Esophagus (tissue), 2 donors: ENCODE measurements at regions not wholly inside any gene's neighbourhood (a gene's known extent, or its start where the extent isn't known, plus 50 kb on each side); places are given as distances from the start of the nearest gene placed in this dataset.

Experiments used
- H3K27ac ChIP-seq, 2 donors: one replicate each; pipeline ENCODE4 v1.5.1; 2013; ENCODE audit warnings: low read depth in 2 of 2, mild to moderate bottlenecking in 2 of 2, inconsistent platforms in 1 of 2, low read length in 1 of 2, moderate library complexity in 1 of 2
- H3K27me3 ChIP-seq, 2 donors: one replicate each; pipeline ENCODE4 v1.6.1; 2013; ENCODE audit warnings: low read length in 2 of 2, control low read depth in 1 of 2, mild to moderate bottlenecking in 1 of 2; ENCODE audit not compliant: insufficient read depth in 2 of 2, control insufficient read depth in 1 of 2
- H3K36me3 ChIP-seq, 2 donors: one replicate each; pipeline ENCODE4 v1.6.1; 2013; ENCODE audit warnings: low read length in 1 of 2; ENCODE audit not compliant: control insufficient read depth in 2 of 2, insufficient read depth in 2 of 2
- H3K4me1 ChIP-seq, 2 donors: one replicate each; pipeline ENCODE4 v1.6.1; 2013; ENCODE audit warnings: low read length in 1 of 2; ENCODE audit not compliant: control insufficient read depth in 2 of 2, insufficient read depth in 2 of 2
- H3K4me3 ChIP-seq, 2 donors: one replicate each; pipeline ENCODE4 v1.5.1; 2013; ENCODE audit warnings: low read length in 2 of 2, mild to moderate bottlenecking in 2 of 2, low read depth in 1 of 2, moderate library complexity in 1 of 2
- H3K9me3 ChIP-seq, 2 donors: one replicate each; pipeline ENCODE4 v1.6.1; 2013; ENCODE audit warnings: mild to moderate bottlenecking in 2 of 2, low read depth in 1 of 2, low read length in 1 of 2, moderate library complexity in 1 of 2; ENCODE audit not compliant: control insufficient read depth in 2 of 2, insufficient read depth in 1 of 2
- WGBS, 2 donors: extraction: QIAGEN DNeasy Blood & Tissue Kit; methylation state at CpG; one replicate each; pipeline ENCODE4 v1.1.7; 2013; 5-methylcytosine and 5-hydroxymethylcytosine counted together
- donor health status: healthy with polysubstance abuse.
- donor health status: Bipolar disorder and iron deficiency.

- Histone ChIP-seq H3K27ac (no peak overlapping the region), H3K9me3 (no peaks in the 10 kb centered on the region), H3K36me3 (no peaks in the 10 kb centered on the region), H3K27me3 (no peaks in the 10 kb centered on the region), H3K4me1 (peaks cover 3 to 4% of the 10 kb centered on the region in 2 donors), H3K4me3 (no peak overlapping the region)
- WGBS, 2 donors = 91 to 97% methylated on average over 2 of the region's 2 CpGs
Observed at GRCh38 chr5:56680731-56681130, 134.6 kb upstream of the MAP3K1 start.

- Histone ChIP-seq H3K9me3 (no peaks in the 10 kb centered on the region), H3K4me3 (no peak overlapping the region), H3K27me3 (no peaks in the 10 kb centered on the region), H3K27ac (peak overlapping the region in 1 of 2 donors; percentile 35), H3K4me1 (peaks cover 3 to 4% of the 10 kb centered on the region in 2 donors), H3K36me3 (no peaks in the 10 kb centered on the region)
- 45 to 63% methylated on average over 2 of the region's 2 CpGs for WGBS, 2 donors
Observed at GRCh38 chr5:56677690-56678305, 137.6 kb upstream of the MAP3K1 start.

- WGBS, 2 donors = 43 to 45% methylated on average over 4 of the region's 4 CpGs
- Histone ChIP-seq H3K27me3 (no peaks in the 10 kb centered on the region), H3K4me1 (peaks cover 0 to 3% of the 10 kb centered on the region in 2 donors), H3K36me3 (no peaks in the 10 kb centered on the region), H3K27ac (peak overlapping the region; percentile 20 to 59), H3K4me3 (no peak overlapping the region), H3K9me3 (no peaks in the 10 kb centered on the region)
Observed at GRCh38 chr5:56676091-56676768, 139.1 kb upstream of the MAP3K1 start.

- Histone ChIP-seq H3K27ac (no peak overlapping the region), H3K4me3 (no peak overlapping the region), H3K27me3 (no peaks in the 10 kb centered on the region), H3K4me1 (peaks cover 3 to 7% of the 10 kb centered on the region in 2 donors), H3K9me3 (no peaks in the 10 kb centered on the region), H3K36me3 (no peaks in the 10 kb centered on the region)
- 74 to 84% methylated on average over 3 of the region's 3 CpGs for WGBS, 2 donors
Observed at GRCh38 chr5:56674441-56674840, 140.9 kb upstream of the MAP3K1 start.

GRCh38 chr5:56673171-56673570 is 142.2 kb upstream of the MAP3K1 start:
- 85 to 86% methylated on average over 5 of the region's 5 CpGs for WGBS, 2 donors
- no peak overlapping the region for H3K27ac ChIP-seq
- no peaks in the 10 kb centered on the region for H3K27me3 ChIP-seq
- H3K9me3 ChIP-seq = no peaks in the 10 kb centered on the region
- no peaks in the 10 kb centered on the region for H3K36me3 ChIP-seq
- peaks cover 3 to 8% of the 10 kb centered on the region in 2 donors for H3K4me1 ChIP-seq
- no peak overlapping the region for H3K4me3 ChIP-seq

- Histone ChIP-seq H3K9me3 (peaks cover 0 to 3% of the 10 kb centered on the region in 2 donors), H3K27me3 (no peaks in the 10 kb centered on the region), H3K36me3 (no peaks in the 10 kb centered on the region), H3K4me1 (peaks cover 3 to 8% of the 10 kb centered on the region in 2 donors), H3K4me3 (no peak overlapping the region), H3K27ac (no peak overlapping the region)
- 88 to 89% methylated on average over 4 of the region's 4 CpGs for WGBS, 2 donors
Observed at GRCh38 chr5:56671571-56671970, 143.8 kb upstream of the MAP3K1 start.

GRCh38 chr5:56670916-56671315 is 144.4 kb upstream of the MAP3K1 start:
- Histone ChIP-seq H3K4me3 (no peak overlapping the region), H3K9me3 (peaks cover 0 to 3% of the 10 kb centered on the region in 2 donors), H3K36me3 (no peaks in the 10 kb centered on the region), H3K27ac (no peak overlapping the region), H3K27me3 (no peaks in the 10 kb centered on the region), H3K4me1 (peaks cover 0 to 8% of the 10 kb centered on the region in 2 donors)
- WGBS, 2 donors = 89 to 91% methylated on average over 2 of the region's 2 CpGs

- peak overlapping the region; percentile 87 to 91 for H3K27ac ChIP-seq
- peaks cover 0 to 3% of the 10 kb centered on the region in 2 donors for H3K9me3 ChIP-seq
- WGBS, 2 donors = 31 to 44% methylated on average over 10 of the region's 10 CpGs
Observed at GRCh38 chr5:56669534-56670483, 145.5 kb upstream of the MAP3K1 start.

GRCh38 chr5:56668996-56669395 is 146.4 kb upstream of the MAP3K1 start:
- H3K9me3 ChIP-seq = peaks cover 0 to 3% of the 10 kb centered on the region in 2 donors
- H3K27me3 ChIP-seq = no peaks in the 10 kb centered on the region
- H3K4me3 ChIP-seq = no peak overlapping the region
- no peaks in the 10 kb centered on the region for H3K36me3 ChIP-seq
- peak overlapping the region; percentile 87 to 89 for H3K27ac ChIP-seq
- WGBS, 2 donors = 43 to 49% methylated on average over 5 of the region's 5 CpGs
- H3K4me1 ChIP-seq = peaks cover 0 to 8% of the 10 kb centered on the region in 2 donors

More at GRCh38 chr5:56669534-56670483, 145.5 kb upstream of the MAP3K1 start:
- no peaks in the 10 kb centered on the region for H3K27me3 ChIP-seq
- H3K36me3 ChIP-seq = no peaks in the 10 kb centered on the region
- H3K4me1 ChIP-seq = peaks cover 0 to 8% of the 10 kb centered on the region in 2 donors
- H3K4me3 ChIP-seq = no peak overlapping the region
